GM18909 (cell line): ENCODE measurements at regions not wholly inside any gene's neighbourhood (a gene's known extent, or its start where the extent isn't known, plus 50 kb on each side); places are given as distances from the start of the nearest gene placed in this dataset.
"Not testable (repeated sequence)": the region's sequence is repeated elsewhere in the genome, so short reads cannot be mapped to it uniquely, and the experiment has no call there.

ENCODE experiments used
- ATAC-seq: cut with Tn5 transposase; IDR thresholded peaks from one replicate; pipeline ENCODE4 v1.9.1; 2021; ENCODE audit warnings: mild to moderate bottlenecking; ENCODE audit not compliant: unreplicated experiment, poor library complexity

DNA sequence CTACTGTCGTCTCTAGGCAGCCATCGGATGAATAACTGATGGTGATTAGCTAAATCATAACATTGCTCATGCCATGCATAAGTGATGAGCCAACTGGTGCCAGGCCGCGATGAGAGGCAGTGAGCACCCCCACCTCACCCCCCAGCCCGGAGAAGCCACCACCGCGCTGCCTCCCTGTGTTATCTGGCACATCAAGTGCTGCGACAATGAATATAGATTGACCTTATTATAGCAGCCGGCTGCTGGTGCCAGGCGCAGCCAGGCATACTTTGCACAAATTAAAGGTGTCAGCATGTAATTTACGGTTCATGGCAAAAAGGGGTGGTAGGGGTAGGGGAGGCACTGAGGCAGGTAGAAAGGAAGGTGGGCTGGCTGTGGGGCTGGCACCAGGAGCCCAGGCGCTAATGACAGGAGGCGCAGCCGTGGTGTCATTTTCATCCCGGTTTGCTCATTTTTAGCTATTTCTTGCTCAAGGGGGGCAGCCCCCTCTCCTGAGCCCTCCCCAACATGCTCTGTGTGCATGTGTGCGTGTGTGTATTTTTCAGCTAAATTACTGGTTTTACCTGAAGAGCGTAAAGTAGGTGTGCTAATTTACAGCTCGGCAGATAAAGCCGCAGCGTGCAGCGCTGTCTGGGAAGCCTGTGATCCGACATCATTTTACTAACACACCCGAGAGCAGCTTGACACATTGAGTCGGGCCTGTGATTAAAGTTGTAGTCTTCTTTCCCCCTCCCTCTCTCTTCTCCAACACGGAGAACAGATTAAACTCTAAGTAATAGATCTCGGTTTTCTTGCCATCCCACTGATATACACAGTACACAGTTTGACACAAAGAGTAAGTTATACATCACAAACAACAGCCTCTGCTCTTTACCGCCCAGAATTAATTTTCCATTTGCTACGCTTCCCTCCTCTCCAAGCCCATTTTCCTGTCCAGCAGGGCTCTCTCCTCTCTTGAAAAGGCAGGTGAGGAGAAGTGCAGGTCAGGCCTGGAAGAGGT lies 212.3 kb downstream of the RPLP1 start:
- no peak for ATAC-seq

- ATAC-seq: no peak
These were observed 213.1 kb downstream of the RPLP1 start for GRCh38 chr15:69665641-69666111.

DNA sequence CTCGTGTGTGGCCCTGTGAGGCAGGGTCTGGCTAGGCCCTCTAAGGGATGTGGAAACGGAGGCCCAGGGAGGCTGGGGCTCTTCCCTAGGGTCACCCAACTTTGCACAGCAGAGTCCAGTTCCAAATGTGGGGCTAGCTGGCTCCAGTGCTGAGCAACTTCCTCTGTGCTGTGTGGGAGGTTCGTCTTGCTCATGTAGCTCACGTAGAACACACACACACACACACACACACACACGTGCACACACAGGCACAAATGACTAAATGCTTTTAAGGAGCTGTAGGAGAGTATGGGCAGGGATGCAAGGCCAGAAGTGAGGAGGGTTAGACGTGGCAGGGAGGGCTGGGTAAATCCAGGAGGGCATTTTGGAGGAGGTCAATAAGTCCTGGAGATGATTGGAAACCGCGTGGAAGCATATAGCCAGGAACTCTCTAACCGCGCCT lies 213.8 kb downstream of the RPLP1 start:
- no peak for ATAC-seq

DNA sequence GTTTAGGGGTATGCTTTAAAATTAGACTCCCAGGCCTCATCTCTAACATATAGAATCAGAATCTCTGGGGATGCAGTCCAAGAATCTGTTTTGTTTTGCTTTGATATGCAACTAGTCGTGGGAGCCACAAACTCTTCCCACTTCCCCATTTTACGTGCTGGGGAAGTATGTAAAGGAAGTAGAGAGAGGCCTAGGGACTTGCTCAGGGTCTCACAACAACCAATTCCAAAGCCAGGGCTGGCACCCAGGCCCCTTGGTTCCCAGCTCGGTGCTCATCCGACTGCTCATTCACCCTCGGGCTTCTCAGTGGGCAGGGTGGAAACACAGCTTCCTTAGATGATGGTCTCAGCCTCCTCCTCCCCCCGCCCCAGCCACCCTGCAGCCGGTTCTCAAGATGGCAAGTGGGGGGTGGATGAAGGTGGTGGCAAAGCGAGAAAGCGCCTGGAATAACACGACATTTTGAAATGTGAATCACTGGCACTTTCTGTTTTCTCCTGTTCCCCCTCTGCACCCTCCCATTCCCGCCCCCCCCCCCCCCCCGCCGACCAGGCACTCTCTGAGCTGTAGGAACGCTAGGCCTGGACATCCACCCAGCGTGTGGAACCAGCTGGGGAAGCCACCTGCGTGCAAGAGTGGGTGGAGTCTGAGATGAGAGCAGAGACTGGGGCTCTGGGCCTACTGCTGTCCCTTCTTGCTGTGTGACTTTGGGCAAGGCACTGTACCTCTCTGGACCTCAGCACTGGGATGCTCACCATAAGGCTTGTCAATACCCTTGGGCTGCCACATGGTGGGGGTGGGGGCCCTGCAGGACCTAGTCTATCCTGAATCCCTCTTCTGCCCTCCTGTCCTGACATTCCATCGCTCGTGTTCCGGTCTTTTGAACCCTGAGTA lies 214.5 kb downstream of the RPLP1 start:
- ATAC-seq: peak; percentile 30

DNA sequence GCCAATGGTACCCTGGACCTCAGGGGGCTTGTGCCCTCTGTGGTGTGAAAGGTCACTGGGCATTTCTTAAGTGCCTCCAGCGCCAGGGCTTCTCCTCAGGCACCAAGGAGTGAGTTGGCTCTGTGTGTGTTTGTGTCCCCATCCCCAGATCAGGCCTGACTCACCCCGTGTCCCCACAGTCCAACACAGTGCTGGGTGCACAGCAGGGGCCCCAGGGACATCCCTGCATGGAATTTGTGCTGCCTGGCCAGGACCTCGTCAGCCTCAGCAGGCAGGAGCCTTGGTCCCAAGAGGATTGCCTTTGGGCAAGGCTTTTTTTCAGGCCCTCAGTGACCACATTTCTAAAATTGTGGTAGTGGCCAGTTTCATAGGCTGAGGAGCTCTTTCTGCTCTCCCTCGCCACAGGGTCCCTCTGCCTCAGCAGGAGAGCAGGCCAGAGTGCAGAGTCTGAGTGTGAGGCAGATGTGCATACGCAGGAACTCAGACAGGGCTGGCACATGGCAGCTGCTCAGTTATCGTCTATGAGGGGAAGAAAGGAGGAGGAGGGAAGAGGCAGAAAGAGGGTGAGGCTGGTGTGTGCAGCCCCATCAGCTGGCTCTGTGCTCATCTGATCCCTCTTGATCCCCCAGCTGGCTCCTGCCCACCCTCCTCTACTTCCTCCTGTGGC lies 215.6 kb downstream of the RPLP1 start:
- no peak for ATAC-seq

DNA sequence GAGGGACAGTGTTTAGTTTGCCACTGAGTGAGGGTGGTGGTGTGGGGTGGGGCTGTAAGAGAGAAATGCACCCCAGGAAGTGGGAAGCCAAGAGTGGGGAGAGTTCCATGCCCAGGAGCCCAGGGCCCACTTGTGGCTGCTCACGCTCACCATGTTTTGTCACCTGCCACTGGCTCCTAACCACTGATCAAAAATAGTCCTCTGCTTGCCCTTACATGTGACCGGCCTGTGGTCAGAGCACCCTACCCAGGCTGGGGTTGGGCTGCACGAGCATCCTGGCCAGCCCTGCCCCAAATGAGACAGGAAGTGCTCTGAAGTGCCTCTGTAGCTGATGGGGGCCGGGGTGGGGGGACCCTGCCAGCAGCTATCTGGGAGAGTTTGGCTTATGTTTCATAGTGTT lies 216.3 kb downstream of the RPLP1 start:
- peak; percentile 61 for ATAC-seq

- no peak for ATAC-seq
These were observed 216.8 kb downstream of the RPLP1 start for GRCh38 chr15:69669446-69669845.

DNA sequence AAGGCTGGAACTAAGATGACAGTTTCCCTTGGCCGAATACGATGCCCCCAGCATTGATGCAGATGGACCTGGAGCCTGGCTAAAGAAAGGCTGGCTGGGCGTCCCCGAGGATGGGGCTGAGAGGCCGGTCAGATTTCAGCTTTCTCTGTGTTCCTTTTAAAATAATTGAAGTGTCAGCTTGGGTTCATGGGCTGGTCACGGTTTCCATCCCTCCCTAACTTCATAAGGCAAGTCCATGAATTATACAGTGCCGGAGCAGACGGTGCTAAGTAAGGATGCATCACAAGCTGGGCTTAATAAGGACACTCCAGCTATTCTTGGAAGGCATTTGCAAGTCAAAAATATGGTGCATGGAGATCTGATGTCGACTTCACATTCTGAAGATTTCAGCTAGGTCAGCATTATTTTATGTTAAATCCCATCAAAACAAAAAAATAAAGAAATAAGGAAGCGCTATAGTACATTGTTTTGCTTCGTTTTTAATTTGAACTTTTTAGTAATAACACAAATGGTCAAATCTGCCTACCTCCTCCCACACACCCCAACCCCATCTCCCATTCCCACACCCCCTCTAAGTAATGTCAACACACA lies 220.8 kb downstream of the RPLP1 start:
- no peak for ATAC-seq

- ATAC-seq: no peak
These were observed 223.1 kb downstream of the RPLP1 start for GRCh38 chr15:69675731-69676130.

DNA sequence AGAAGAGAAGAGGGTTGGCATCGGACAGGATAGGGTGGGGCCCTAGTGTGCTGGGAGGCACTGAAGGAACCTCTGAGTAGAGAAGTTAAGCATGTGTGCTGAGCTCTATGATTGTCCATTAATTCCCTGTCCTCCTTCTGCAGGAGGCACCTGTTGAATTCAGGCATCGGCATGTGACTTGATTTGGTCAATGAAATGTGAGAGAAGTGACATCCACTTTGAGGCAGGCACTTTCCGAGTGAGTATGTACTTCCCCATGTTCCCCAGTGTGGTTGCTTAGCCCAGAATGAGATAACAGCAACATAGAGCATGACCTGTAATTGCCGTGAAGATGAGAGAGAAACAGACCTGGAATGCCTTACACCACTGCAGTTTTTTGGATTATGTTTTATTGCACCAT lies 224.8 kb downstream of the RPLP1 start:
- ATAC-seq: no peak

DNA sequence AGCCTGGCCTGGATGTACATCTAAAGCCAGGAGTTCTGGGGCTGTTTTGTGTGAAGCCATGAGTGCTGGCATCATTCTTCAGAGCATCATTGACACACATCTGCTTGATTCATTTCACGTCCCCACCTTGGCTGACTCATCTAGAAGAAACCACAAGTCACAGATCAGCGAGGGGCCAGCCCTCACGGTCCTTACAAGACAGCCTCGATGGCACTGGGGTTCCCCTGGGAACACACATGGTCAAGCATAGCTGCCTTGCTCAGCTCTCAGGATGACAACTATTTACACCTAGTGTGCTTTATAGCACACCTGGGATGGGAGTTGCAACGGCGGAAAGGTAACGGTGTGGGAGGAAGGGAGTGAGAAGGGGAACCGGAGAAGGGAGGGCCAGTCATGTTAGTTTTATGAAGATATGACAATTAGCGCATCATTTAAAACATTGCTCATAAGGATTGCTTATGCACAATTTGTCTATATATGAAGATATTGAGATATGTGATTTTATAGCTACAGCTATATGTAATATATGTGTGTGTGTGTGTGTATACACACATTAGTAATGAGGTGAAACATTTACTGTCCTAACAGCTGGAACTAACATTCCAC lies 227.1 kb downstream of the RPLP1 start:
- ATAC-seq: peak; percentile 89

DNA sequence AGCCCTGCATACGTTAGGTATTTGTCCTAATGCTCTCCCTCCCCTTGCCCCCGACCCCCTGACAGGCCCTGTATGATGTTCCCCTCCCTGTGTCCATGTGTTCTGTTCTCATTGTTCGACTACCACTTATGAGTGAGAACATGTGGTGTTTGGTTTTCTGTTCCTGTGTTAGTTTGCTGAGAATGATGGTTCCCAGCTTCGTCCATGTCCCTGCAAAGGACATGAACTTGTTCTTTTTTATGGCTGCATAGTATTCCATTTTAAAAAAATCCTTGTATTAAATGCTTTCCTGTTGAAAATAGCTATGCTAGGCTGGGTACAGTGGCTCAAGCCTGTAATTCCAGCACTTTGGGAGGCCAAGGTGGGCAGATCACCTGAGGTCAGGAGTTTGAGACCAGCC lies 232.2 kb downstream of the RPLP1 start:
- ATAC-seq: not testable (repeated sequence)

- ATAC-seq: no peak
These were observed 233.2 kb downstream of the RPLP1 start for GRCh38 chr15:69685512-69686452.

DNA sequence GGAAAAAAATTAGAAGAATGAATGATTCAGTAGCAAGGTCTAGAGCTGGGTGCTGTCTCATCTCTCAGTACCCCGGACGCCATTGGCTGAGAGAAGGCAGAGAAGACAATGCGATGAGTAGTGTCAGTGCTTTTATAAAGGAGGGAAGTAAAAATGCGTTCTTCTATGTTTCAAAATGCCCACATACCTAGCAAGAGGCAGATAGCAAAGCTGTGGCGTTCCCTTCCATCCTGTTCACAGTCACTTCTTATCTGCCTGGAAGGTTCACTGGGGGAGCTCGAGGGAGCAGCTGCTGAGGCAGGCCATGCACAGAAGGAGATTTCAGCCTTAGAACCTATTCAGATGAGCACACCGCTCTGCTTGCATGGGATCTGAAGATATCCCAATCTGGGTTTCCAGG lies 234.0 kb downstream of the RPLP1 start:
- no peak for ATAC-seq

DNA sequence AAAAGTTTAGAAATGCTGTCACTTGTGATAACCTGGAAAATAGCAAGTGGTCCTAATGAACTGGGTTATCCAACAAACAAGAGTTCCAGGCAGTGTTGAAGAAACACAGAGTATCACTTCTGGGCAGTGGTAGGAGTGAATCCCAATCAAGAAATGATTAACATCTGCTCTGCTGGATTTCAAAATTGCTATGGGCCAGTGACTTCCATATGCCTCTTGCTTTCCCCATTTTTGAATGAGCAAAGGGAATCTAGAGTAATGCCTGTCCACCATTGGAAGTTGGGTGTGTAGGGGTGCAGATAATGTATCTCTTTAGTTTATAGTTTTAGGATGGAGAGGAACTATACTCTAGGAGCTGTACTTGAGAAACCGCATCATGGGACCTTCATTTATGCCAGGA lies 236.5 kb downstream of the RPLP1 start:
- no peak for ATAC-seq

DNA sequence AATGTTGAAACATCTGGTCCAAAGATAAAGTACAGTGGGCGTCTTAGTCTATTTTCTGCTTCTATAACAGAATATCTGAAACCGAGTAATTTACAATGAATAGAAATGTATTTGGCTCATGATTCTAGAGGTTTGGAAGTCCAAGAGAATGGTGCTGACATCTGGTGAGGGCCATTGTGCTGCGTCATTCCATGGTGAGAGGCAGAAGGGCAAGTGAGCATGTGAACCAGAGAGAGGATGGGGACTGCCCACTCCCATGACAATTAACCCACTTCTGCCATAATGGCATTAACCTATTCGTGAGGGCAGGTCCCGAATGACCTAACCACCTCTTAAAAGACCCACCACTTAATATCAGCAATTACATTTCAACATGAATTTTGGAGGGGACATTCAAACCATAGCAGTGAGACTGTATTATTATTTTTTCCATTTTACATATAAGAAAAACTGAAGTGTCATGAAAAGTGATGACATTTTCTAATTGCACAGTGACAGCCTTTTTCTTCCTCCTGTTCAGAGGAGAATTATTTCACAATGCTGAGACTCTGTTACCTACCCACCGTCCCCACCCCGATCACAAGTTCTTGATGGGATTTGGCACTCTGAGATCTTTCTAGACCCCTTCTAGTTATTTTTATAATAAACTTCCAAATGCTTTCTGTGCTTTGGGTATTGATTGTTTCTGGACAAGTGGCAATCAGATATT lies 238.8 kb downstream of the RPLP1 start:
- no peak for ATAC-seq

DNA sequence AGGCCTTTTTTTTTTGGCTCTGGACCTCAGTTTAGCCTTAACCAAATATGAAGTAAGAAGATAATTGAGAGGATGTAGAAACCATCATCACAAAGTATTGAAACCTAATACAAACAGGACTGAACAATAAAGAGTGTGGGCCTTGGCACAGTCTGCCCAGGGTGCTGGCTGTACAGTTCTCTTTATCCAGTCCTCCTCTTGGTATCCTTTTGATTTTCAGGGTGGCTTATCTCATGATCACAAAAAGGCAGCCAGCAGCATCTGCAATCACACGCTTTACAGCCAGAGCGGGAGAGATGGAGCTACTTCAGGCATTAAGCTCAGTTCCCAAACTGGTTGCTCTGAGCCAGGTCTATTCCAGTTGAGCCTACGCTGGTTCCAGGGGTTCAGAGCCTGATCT lies 239.7 kb downstream of the RPLP1 start:
- ATAC-seq: no peak

DNA sequence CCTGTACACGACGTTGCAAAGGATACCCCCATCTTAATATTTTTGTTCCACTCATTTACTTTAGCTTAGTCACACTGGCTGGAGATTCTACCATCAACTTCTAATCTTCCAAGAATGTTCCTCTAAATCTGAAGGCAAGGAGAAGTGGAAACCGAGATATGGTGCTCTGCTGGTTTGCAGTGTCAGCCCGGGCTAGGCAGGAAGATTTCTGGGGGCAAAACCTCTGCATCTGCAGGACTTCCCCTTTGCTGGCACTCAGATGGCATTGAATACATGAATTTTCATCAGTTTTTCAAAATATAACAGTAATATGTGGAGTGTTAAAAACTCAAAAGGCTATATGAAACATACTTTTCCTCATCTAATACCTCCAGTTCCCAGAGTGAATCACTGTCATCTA lies 240.4 kb downstream of the RPLP1 start:
- no peak for ATAC-seq
